SK-N-SH (cell line): ENCODE measurements at regions not wholly inside any gene's neighbourhood (a gene's known extent, or its start where the extent isn't known, plus 50 kb on each side); places are given as distances from the start of the nearest gene placed in this dataset.

Source experiments
- CHD2 ChIP-seq: fragments of 150-350 bp; IDR thresholded peaks from 2 replicates; pipeline ENCODE4 v1.6.1; 2018; ENCODE audit warnings: low read length; ENCODE audit not compliant: partially characterized antibody
- EP300 ChIP-seq, 2 experiments: IDR thresholded peaks; 2 replicates each; pipeline versions ENCODE4 v1.4.0 to v1.6.1; 2012; ENCODE audit warnings: borderline replicate concordance in 1 of 2, low read depth in 1 of 2, low read length in 1 of 2
- NFIC ChIP-seq: IDR thresholded peaks from 2 replicates; pipeline ENCODE4 v1.4.0; 2012; ENCODE audit warnings: borderline replicate concordance
- RFX5 ChIP-seq: IDR thresholded peaks from 2 replicates; pipeline ENCODE4 v1.6.1; 2012; ENCODE audit warnings: mild to moderate bottlenecking, improper control_type of control experiment, low read length
- TCF12 ChIP-seq: IDR thresholded peaks from 2 replicates; pipeline ENCODE4 v1.4.0; 2012
- TF ChIP-seq, protein P1 (sequence below): fragments of 200-600 bp; sonication (generic); IDR thresholded peaks from 2 replicates; pipeline ENCODE4 v1.6.1; 2017; ENCODE audit warnings: antibody characterized with exemption, mild to moderate bottlenecking, moderate library complexity
- TF ChIP-seq, protein P2 (sequence below): IDR thresholded peaks from 2 replicates; pipeline ENCODE4 v1.4.0; 2012; ENCODE audit warnings: low read depth
- TF ChIP-seq, protein P3 (sequence below): IDR thresholded peaks from 2 replicates; pipeline ENCODE4; 2012

DNA sequence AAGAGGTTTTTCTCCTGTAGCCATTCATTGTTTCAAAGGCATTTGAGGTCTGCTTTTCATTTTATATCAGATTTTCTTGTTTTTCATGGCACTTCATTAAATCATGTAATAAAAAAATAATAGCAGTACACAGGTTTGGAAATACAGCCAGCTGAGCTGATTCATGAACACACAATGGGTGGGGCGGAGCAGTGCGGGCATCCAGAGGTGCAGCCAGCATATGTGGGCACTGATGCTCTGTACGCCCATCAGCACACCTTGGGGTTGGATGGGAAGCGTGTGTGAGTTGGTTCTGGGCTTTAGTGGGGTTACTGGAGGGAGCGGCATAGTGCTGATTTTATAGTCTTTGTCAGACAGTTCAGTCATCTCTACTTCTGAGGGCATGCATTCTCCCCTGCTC lies 54.2 kb upstream of the IRX4 start:
- TF ChIP-seq, protein P1, sequence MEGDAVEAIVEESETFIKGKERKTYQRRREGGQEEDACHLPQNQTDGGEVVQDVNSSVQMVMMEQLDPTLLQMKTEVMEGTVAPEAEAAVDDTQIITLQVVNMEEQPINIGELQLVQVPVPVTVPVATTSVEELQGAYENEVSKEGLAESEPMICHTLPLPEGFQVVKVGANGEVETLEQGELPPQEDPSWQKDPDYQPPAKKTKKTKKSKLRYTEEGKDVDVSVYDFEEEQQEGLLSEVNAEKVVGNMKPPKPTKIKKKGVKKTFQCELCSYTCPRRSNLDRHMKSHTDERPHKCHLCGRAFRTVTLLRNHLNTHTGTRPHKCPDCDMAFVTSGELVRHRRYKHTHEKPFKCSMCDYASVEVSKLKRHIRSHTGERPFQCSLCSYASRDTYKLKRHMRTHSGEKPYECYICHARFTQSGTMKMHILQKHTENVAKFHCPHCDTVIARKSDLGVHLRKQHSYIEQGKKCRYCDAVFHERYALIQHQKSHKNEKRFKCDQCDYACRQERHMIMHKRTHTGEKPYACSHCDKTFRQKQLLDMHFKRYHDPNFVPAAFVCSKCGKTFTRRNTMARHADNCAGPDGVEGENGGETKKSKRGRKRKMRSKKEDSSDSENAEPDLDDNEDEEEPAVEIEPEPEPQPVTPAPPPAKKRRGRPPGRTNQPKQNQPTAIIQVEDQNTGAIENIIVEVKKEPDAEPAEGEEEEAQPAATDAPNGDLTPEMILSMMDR: no peak
- TF ChIP-seq, protein P2, sequence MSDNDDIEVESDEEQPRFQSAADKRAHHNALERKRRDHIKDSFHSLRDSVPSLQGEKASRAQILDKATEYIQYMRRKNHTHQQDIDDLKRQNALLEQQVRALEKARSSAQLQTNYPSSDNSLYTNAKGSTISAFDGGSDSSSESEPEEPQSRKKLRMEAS: no peak
- TF ChIP-seq CHD2: no peak
- no peak for TF ChIP-seq EP300 (IDR thresholded peaks at IDR 0.05; ENCODE audit: borderline replicate concordance in 1 of 2, low read depth in 1 of 2, low read length in 1 of 2)
- no peak for TF ChIP-seq RFX5
- TF ChIP-seq TCF12: no peak
- TF ChIP-seq NFIC: no peak
- TF ChIP-seq, protein P3, sequence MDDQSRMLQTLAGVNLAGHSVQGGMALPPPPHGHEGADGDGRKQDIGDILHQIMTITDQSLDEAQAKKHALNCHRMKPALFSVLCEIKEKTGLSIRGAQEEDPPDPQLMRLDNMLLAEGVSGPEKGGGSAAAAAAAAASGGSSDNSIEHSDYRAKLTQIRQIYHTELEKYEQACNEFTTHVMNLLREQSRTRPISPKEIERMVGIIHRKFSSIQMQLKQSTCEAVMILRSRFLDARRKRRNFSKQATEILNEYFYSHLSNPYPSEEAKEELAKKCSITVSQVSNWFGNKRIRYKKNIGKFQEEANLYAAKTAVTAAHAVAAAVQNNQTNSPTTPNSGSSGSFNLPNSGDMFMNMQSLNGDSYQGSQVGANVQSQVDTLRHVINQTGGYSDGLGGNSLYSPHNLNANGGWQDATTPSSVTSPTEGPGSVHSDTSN: no peak
